AG20443 (cell line): ENCODE measurements at regions not wholly inside any gene's neighbourhood (a gene's known extent, or its start where the extent isn't known, plus 50 kb on each side); places are given as distances from the start of the nearest gene placed in this dataset.

Experiments
- DNase-seq: peaks from one replicate; pipeline ENCODE4 v3.0.0; 2012; ENCODE audit warnings: low spot score, mixed read lengths

DNA sequence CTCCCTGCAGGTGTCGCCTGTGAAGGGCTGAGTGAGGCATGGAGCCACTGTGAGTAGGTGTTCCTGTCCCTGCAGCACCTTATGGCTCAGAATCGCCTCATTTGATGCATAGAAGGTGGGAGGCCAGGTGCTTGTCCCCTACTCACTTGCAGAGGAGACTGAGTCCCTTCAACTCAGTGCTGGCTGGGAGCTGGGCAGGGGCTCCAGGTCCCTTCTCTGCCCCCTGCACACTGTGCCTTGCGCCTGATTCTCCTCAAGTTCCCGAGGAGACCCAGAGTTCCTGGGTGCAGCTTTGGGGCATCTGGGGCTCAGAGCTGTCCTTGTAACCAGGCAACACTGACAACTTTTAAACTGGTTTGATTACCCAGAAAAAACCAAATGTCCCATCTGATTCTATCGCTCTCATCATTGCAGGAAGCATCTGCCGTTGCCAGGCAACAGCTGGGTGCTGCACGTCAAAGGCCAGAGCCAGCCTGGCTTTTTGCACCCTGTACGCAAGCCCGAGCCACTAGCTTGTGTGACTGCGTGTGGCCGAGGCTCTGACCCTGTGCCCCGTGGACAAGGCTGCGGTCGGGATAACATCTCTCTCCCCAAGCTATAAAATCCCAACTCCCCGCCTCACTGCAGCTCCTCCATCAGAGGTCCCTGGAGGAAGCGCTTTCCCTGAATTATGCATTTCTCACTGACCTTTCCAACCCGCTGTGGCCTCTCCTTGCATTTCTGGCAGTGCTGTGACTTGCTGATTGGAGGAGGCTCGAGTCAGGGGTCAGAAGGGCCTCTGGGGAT is 130.8 kb upstream of the HDAC4 start:
- no peak for DNase-seq

DNA sequence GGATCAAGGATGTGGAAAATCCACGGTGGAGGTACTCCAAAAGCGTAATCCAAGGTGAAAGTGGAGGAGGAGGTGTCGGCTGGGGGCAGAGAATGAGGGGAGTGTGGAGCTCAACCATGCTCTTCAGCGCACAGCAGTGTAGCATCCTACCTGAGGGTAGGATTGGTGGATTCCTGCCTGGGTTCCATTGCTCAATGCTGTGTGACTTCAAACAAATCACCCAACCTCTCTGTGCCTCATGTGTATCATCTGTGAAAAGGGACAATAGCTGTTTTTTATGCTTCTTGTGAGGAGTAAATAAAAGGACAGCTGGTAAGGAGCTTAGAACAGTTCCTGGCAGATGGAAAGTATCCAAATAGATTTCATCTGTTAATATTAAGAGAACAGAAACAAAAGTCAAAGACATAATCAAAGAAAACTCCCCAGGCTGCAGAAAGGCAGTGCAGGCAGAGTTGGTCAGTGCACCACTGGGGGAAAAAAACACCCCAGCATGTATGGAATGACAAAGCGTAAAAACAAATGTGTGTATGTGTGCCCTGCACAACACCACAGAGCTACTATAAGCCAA is 130.0 kb upstream of the HDAC4 start:
- no peak for DNase-seq

DNA sequence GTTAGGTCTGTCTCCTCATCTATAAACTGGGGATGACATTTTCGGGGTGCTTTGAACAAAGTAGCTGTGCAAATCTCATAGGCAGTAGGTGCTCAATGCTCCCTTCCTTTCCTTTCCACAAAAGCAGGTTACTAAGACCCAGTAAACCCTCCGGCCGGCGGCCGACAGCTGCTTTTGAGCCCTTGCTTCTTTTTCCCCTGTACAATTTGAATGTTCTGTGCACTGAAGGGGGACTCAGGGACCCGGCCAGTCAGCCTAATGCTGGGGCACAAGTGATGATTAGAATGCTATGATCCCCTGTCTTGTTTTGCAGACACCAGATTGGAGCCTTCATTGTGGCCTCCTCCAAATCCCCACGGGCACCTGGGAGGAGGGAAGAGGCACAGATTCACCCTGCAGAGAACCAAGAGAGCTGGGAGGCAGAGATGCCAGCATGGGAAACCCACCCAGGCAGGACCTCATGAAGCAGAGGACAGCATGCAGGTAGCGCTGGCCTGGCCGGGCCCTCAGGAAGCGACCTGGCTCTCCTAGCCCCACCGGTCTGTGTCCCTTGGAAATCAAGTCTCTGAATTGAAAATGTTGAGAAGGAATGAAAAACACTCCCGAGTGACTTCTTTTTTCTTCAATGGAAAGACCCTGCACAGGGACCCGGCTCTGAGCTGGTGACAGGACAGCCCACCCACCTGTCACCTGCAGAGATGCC is 128.6 kb upstream of the HDAC4 start:
- no peak for DNase-seq

DNA sequence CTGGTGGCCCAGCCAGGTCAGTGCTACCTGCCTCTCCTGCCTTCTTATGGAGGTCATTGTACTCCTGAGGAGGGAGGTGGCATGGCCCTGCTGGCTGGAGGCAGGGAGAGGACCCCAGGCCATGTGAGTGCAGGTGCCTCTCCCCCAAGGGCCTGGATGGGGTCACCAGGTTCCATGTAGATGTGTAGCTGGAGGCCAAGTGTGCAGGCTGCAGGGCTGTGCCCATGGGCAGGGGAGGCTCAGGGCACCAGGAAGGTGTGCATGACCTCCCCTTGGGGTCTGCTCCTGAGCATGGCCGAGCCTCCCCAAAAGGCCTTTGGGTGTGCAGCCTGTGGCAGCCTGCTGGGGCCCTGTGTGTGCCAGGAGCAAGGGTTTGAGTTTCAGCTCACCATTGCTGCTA is 128.1 kb upstream of the HDAC4 start:
- no peak for DNase-seq

DNA sequence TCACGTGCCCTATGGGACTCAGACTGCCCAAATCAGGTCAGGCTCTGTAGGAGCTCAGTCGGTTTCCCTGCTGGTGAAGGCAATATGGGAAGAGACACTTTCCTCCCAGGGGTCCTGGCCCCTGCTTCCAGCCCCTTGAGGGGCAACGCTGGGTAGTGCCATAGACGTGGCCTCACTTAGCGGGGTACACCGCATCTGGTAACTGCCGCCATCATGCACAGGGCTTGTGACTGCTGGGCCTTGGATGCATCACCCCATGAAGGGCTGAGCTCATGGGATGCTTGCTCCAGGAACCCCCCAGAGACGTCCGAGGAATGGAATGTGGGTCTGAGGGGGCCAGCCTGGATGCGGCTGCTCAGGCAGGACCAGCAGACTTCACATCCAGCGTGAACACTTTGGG is 127.3 kb upstream of the HDAC4 start:
- DNase-seq: no peak

DNA sequence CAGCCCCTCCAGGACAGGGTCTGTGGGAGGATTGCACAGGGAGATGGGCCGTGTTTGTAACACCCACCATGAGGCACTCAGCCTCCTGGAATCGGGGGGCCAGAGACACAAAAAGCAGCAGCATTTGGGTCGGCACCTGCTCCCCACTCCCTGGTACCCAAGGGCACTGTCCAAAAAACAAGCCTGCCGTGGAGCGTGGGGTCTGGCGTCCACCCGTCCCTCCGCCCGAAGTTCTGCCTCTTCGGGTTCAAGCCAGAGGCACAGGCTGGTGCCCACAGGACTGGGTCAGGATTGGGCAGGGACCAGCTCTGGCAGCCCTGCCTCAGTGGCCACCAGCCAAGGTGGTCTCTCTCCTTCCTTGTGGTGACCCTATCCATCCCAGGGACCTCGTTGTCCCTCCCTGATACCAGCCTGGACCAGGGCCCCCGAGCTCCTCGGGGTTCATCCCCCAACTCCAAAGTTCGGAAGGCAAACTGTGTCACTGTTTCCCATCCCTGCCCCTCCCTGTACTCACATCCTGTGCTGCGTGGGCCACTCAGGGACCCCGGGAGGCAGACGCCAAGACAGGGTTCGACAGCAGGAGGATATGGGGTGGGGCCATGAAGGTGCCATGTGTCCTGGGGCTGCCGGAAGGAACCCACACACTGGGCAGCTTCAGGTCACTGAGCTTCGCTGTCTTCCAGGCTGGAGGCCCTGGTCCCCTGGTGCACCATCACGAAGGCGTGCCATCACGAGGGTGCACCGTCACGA is 126.0 kb upstream of the HDAC4 start:
- DNase-seq: no peak

DNA sequence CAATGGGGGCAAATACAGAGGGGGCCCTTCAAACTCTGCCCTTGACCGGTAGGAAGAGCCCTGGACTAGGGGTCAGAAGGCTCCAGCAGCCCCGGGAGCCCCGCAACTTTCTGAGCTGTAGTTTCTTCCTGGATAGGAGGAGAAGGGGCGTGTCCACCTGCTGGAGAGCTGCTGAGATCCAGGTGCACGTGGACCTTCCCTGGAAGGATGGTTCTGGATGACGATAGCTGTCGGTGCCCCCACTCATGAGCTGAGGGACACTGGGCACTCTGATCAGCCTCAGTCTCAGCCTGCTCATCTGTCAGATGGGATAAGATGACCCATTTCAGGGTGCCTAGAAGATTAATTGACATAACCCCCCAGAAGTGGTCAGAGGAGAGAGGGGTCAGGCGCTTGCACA is 125.2 kb upstream of the HDAC4 start:
- no peak for DNase-seq

DNA sequence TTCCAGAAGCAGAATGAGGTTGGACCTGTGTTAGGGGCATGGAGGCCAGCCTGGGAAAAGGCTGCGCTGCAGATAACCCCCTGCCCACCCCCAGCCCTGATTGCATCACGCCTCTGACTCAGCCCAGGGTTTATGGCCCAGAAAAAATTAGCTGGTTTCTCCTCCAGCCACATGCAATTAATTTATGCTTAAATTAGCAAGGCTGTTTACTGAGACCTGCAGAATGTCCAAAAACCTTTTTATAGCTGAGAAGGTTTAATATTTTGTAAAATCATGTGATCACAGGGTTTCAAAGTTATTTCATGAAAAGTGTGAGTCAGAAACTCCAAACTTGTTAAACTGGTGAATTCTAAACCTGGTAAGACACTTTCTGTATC is 123.1 kb upstream of the HDAC4 start:
- no peak for DNase-seq

DNA sequence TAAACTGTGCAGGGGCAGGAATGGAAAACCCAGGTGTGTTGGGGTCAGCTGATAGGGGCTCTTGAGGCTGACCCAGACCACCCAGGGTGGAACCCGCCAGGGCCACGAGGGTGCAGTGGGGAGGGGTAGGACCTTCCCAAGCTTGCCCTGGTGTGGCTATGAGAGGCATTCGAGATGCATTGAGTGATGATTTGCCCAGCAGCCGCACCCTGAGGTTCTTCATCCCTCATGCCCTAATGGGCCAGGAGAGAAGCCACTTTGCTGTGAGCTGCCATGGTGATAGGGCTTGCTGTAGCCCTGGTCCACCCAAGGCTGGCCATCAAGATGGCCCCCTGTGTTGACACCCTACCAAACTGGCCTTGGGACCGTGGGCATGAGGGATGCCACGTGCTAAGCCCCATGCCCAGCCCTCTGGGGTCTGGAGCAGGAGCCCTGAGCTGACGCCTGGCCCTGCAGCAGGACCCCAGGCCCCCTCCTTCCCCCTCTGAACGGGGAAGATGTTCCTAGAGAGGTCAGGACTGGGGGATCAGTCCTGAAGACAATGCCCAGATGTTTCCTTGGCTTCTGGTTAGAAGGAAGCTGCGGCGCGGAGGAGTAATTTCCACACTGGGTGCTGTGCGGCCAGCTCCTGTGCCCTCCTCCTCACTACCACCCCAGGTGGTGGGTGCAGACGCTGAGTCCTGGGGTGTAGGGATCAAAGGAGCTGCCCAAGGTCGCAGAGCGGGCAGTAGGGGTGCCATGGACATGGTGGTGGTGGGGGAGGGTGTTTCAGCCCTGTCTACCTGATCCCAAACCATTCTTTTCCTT is 122.5 kb upstream of the HDAC4 start:
- DNase-seq: no peak

DNA sequence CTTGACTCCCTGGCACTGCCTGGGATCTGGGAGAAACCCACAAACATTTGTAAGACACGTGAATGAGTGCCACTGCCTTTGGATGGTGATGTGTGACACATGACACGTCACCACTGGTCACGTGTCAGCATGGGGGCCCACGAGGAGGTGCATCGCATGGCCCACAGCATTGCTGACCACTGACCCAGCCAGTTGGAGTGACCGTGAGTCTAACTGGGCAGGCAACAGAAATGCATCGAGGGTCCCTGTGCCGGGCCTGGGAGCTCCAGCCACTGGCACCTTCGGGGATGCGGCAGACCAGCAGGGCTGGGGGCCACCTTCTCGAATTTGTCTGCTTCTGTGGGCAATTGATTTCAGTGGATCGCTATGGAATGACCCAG is 121.9 kb upstream of the HDAC4 start:
- no peak for DNase-seq

DNA sequence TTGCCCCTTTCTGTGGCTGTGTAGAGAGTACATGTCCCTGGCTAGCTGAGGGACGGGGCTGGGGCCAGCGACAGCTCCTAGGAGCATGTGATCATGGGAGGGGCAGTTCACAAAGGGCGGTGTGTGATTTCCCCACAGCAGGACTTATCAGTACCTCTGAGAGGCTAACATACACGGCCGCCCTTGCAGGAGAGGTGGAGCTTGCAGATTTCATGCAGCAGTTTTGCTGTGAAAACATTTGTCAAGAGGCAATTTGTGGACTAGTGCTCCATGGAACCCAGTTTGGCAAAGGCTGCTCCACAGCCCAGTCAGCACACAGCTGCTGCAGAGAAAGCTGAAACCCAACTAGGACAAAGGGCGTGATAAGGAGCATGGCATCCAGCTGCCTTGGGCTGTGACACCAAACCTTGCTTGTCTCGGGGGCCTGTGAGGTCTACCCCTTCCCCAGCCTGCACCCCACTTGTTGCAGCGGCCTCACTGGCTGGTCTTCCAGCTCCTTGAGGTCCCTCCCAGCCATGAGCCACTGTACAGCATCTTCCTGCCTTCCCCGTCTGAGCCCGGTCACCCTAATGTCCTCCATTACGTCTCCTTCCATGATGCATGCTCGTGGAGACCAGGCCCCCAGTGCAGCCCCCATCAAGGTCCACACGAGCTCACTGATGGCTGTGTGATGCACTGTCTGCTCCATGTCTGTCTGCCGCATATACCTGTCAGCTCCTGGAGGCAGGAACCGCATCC is 121.4 kb upstream of the HDAC4 start:
- DNase-seq: no peak

DNA sequence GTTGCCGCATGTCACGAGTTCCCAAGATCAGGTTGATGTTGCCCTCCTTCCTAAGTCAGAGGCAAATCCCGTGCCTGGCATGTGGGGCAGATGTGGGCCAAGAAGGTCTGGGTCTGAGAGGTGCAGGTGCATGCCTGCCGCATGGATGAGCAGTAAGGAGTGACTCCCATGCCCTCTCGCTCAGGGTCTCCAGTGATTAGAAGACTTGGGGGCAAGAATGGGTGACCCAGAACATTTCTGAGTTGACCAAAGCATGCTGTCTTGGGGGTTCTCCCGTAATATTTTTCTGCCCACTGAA is 120.6 kb upstream of the HDAC4 start:
- no peak for DNase-seq

DNA sequence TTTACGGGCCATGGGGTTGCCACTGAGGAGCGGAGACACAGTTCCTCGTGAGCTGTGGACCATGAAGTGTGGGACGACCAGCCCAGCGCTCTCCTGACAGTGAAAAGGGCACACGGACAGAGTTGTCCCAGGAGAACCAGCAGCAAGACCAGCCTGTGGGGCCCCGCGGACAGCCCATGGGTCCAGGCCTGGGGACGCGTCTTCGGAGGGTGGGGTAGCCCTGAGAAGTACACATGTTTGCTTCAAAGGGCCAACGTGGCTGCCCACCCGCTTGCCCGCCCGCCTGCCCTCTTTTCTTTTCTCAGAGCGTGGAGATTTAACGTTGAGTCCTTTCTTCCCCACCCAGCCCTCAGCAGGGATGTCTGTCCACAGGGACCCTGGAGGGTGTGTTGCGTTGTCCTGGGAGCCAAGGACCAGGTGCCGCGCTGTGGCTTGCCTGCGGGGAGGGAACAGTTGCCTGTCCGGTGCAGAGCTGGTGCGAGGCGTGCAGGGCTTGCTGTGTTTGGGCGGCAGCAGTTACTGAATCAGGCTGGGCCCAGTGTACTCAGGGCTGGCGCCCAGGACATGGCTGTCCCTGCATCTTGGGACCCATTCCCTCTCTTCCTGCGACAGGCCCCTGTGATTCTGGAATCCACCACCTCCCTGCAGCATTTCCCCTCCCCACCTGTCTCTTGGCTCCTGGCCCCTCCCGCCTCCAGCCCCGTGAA is 120.1 kb upstream of the HDAC4 start:
- DNase-seq: no peak

DNA sequence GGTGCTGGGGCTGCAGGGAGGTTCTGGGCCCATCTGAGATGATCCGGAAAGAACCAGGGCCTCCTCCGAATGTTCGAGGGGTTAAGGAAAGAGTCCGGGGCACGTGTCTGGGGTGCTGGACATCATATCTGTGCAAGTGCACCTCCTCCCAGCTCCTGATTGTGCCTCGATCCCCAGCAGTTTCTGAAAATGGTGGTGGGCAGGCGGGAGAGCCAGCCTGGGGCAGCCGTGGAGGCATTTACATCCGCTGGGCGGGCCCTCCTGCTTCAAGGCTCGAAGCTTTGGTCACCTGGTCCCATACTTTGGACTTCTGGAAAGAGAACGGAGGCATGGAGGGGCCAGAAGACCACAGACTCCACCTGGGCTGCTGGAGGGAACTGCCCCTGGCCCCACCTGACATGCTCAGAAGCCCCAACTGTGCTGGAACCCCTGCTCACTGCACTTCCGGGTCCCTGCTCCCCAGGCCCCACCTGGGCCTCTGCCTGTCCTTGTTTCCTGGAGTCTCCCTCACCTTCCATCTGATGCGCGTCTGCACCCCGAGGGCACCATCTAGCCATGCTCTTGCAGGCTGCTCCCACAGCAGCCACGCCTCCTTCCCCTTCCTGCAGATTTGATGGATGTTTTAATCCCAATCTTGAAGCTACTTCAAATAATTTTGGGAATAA is 119.2 kb upstream of the HDAC4 start:
- no peak for DNase-seq

DNA sequence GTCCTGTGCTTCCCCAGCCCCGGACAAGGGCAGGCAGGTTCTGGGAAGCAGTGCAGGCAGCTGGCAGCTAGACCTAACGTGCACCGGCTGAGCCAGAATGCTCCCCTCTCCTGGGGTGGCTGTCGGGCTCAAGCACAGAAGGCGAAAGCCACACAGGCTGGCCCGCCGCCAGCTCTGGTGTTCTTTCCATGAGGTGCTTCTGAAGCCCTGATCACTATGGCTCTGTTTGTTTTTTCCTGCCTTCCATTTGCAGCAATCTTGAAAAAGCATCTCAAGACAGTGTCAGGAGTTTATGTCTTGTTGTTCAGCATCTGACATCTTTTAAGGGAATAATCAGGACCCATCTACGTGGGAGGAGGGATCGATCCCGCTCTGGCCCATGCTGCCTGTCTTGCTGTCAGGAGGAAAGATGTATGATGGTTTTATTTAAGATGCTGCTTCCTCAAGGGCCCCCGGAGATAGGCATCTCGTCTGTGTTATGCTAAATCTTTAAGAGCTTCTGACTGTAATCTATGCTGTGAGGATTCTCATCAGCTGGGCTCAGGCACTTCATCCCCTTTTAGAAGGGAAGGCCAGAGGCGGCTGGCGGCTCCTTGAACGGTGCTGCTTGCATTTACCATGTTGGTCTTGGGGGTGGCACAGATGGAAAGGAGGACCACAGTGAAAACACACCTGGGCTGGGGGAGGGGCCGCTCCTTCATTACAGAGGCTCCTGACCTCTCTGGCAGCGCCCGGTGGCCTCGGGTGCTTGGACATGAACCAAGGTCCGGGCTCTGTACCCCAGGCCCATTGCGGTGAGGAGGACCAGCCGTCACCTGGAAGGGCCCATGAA is 118.5 kb upstream of the HDAC4 start:
- DNase-seq: no peak

DNA sequence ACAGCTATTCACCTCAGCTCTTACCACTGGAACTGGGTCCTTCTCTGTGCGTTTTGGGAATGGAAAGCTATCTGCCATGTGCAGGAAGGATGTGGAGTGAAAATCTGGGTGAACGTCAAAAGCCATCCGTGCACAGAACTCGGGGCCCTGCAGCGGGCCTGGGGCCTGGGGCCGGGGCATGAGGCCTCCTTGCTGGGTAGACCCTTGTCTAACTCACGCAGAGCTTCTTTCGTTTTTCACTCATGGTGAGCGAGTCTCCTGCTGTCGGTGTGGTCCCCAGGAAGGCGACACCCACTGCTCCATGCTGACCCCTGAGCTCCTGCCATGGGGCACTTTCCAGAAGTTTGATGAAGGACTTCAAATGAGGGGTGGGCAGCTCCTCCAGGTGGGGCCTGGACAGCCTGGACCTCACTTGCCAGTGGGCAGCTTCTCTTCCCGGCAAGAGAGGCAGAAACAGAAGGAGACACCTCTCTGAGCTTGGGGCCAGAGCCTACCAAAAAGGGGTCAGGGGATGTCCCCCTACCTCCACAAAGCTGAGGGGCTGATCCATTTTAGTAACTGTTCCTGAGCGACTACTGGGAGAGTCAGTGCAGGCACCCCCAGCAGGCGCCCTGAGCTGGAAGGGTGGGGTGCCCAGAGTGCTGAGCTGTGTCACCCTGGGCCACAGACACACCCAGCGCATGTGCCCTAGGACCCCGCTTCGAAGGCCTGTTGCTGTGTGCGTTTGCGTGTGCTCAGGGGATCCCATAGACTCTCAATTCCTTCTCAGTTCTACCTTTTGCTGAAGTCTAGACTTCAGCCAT is 117.7 kb upstream of the HDAC4 start:
- no peak for DNase-seq

DNA sequence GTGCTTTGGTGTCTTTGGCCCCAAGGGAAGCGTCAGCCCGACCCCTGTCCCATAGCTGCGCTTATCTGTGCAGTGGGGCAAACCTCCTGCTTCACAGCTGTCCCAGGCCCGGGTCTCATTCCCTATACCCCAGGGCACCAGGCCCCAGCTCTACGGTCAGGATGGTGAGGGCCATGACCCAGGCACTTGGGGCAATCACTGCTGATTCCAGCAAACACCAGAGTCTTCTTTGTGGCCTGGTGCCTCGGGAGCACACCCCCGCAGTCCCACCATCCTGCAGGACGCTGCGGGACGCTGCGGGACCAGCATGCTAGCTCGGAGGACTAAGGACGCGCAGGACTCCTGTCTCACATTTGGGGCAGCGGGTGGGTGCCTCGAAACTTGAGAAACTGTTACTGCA is 116.9 kb upstream of the HDAC4 start:
- no peak for DNase-seq

DNA sequence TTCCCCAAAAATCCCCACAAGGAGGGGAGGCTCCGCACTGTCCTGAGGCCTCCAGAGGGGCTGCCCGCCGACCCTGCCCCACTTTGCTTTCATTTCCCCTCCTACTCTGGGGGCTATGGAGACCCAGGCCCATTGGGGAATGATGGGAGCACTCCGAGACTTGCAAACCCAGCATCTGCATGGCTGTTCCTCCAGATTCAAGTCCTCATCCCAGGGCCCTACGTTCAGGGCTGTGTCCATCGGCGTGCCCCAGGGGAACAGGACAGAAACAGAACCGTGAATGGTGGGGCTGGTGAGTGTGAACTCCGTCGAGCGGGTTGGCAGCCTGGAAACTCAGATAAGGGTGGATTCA is 116.1 kb upstream of the HDAC4 start:
- no peak for DNase-seq
